ACHN (cell line): ENCODE measurements at regions not wholly inside any gene's neighbourhood (a gene's known extent, or its start where the extent isn't known, plus 50 kb on each side); places are given as distances from the start of the nearest gene placed in this dataset.
"Not testable (repeated sequence)": the region's sequence is repeated elsewhere in the genome, so short reads cannot be mapped to it uniquely, and the experiment has no call there.

Experiments
- DNase-seq: peaks from one replicate; pipeline ENCODE4 v3.0.0-alpha.2; 2015
- in situ Hi-C: cut with HindIII; loops from 2 replicates; pipeline ENCODE4 v1.10.0; 2017; ENCODE audit warnings: low sequenced_read_pairs, low pct_ligation_motif_present, low pct_unique_long_range_greater_than_20kb

DNA sequence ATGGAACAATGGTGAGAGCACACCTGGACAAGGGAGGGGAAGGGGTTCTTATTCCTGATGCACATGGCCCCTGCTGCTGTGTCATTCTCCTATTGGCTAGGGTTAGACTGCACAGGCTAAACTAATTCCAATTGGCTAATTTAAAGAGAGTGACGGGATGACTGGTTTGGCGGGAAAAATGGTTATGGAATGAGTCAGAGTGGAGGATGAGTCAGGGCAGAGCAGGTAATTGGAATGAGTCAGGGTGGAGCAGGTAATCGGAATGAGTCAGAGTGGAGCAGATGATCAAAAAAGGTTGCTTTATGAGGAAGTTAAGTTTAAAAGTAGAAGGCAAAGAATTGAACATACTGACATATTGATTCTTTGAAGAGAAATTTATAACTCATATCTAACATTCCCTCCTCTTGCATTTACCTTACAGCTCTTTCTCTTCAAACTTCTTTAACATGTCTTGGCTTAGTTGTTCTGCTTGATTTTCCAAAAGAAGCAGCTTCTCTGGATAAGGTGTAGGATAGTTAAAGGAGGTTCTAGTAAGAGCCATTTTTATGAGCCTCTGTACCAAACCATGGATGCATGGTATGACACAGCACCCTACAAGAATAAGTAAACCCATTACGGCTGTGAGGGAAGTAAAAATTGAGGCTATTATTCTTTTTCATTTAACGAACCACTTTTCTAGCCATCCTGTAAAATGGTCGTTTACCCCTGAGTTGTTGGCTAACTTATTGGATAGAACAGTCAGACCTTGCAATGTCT, 107.8 kb downstream of the TMEM167A start:
- DNase-seq, in situ Hi-C loops: not testable (repeated sequence)

DNA sequence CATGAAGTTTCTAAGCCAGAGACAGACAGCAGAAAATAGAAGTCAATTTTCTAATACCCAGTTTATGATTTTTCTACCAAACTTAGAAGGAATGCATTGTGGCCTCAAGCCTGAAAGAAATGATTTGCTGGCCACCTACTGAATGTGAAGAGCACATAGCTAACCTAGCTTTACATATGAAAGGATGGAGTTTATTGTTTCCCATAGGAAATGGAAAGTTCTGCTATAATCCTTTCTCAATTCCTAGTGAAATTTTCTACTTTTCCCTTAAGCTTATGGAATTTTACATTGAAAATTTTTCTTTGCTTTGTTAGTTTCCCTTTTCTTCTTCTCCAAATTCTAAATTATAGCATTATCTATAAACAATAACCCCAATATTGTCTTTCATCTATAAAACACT, 110.1 kb downstream of the TMEM167A start:
- DNase-seq: no peak
- in situ Hi-C loops: no loop called here

DNA sequence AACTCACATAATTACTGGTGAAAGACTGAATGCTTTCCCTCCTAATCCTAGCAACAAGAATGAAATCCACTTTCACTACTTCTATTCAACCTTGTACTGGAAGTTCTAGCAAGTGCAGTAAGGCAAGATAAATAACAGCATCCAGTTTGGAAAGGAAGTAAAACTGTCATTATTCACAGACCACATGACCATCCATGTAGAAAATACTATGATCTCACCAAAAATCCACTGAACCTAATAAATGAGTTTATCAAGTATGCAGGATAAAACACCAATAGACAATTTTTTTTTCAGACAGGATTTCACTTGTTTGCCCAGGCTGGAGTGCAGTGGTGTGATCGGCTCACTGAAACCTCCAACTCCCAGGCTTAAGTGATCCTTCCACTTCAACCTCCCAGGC, 117.7 kb downstream of the TMEM167A start:
- no peak for DNase-seq
- in situ Hi-C loops: no loop called here

DNA sequence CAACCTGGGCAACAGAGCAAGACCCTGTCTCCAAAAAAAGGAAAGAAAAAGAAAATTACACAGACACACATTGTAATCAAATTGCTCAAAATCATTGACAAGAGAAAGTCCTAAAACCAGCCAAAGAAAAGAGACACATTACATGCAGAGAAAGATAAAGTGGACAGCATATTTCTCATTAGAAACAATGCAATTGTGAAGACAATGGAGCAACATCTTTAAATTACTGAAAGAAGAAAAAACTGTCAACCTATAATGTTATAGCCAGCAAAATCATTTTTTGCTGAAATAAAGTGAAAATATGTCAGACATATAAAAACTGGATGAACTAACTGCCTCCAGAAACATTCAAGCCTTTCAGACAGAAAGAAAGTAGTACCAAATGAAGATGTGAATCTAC, 120.6 kb downstream of the TMEM167A start:
- in situ Hi-C loops: no loop called here

DNA sequence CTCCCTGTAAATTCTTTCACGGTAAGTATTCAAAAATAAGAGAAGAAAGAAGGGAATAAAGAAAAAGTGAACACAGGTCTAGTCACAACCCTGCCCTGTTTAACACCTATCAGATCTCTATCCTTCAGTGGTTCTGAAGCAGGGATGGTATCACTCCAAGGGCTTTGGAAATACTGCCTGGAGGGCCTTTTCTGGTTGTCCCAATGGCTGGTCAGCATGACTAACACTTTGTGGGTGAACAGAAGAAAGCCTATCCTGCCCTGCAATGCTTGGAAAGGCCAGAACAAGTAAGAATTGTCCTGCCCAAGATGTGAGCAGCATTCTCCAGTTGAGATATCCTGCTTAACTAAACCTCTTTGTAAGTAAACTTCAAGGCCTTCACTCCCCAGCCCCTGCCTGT, 124.9 kb downstream of the TMEM167A start:
- no peak for DNase-seq
- in situ Hi-C loops: no loop called here

More for the DNA sequence above, 120.6 kb downstream of the TMEM167A start:
- DNase-seq: no peak

DNA sequence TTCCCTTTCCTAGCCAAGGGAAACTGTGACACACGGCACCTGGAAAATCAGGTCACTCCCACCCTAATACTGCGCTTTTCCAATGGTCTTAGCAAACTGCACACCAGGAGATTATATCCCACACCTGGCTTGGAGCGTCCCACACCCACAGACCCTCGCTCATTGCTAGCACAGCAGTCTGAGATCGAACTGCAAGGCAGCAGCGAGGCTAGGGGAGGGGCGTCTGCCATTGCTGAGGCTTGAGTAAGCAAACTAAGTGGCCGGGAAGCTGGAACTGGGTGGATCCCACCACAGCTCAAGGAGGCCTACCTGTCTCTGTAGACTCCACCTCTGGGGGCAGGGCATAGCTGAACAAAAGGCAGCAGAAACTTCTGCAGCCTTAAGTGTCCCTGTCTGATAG, 132.9 kb downstream of the TMEM167A start:
- in situ Hi-C loops: not testable (repeated sequence)

DNA sequence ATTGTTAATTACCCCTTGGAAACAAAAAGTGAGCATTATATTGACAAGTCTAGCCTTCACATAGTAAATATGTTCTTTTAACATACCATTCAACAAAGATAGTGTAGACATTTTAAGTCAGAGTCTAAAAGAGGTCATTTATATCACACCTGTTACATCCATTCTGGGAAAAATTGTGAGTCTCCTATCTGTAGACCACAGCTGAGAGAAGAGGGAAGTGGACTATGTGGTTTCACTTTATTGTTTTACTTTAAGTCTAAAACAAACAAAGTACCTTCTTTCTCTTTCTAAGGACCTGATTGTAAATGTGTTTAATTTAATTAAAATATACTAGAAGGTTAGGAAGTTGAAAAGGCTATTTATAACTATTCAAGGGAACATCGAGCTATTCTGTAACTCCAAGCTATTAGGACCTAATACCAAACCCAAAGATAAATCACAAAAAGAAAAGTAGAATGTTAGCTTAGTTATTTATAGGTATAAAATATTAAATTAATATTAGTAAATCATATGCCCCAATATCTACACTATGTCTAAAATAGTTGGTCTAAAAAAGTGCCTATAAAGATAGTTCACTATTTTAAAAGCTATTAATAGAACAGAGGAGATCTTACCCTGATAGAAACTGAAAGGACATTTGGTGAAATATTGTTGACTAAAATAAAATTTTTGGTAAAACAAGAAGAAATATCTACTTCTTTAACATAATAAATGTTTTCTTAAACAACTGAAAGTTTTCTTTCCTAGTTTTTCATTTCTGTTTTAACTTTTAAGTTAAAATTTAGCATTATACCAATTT, 134.9 kb downstream of the TMEM167A start:
- DNase-seq: no peak
- in situ Hi-C loops: no loop called here

More for the DNA sequence above, 132.9 kb downstream of the TMEM167A start:
- not testable (repeated sequence) for DNase-seq

DNA sequence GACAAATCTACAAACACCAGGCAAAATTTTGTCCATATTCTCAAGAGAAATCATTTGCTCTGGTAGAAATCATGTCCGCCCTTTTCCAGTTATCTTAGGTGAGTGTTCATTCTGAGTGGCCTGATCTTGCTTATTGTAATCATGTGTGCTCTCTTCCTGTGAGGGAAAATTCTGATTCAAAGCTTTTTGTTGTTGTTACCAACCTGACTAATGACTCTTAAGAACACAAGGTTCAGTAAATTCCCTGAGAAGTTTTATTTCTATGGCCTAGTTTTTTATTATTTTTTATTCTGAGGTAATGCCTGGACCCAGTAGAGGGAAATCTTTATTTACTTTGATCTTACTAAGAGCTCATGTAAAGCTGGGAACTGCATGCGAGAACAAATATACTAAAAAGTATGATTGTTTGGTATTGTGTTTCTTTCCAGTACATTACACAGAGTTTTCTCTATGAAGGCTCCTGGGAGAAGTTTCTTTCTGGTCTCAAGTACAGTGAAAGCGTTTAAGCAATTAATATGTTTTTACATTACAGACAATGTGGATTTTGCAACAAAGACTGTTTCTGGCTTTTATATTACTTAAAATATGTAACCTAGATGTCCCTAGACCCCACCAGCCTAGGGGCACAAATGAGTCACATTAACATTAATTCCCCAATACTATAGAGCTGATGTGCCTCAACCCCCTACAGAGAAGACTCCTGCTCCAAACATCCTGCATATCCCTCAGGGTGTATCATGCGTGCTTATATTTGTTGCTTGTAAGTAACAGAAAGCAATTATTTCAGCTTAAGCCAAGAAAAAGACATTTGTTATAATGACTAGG, 138.1 kb downstream of the TMEM167A start:
- DNase-seq: no peak
- in situ Hi-C loops: no loop called here

DNA sequence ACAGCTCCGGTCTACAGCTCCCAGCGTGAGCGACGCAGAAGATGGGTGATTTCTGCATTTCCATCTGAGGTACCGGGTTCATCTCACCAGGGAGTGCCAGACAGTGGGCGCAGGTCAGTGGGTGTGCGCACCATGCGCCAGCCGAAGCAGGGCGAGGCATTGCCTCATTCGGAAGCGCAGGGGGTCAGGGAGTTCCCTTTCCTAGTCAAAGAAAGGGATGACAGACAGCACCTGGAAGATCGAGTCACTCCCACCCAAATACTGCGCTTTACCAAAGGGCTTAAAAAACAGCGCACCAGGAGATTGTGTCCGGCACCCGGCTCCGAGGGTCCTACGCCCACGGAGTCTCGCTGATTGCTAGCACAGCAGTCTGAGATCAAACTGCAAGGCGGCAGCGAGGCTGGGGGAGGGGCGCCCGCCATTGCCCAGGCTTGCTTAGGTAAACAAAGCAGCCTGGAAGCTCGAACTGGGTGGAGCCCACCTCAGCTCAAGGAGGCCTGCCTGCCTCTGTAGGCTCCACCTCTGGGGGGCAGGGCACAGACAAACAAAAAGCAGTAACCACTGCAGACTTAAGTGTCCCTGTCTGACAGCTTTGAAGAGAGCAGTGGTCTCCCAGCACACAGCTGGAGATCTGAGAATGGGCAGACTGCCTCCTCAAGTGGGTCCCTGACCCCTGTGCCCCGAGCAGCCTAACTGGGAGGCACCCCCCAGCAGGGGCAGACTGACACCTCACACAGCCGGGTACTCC, 144.5 kb downstream of the TMEM167A start:
- in situ Hi-C loops, DNase-seq: not testable (repeated sequence)

DNA sequence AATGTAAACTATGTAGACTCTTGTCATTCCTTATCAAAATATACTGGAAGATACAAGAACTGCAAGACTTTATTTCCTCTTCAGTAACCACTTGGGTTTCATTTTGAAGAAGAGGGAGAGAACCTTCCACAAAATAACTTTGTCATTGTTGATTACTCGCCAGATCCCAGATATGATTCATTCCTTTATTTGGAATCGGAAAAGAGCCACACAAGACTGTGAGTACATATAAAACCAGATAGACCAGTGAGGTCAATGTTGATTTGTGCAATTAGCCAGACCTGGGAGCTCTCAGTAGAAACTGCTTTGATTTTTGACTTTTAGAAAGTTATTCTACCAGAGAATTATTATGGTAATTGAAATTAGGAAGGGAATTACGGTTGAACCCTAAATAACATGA, 146.1 kb downstream of the TMEM167A start:
- DNase-seq: no peak
- in situ Hi-C loops: no loop called here

DNA sequence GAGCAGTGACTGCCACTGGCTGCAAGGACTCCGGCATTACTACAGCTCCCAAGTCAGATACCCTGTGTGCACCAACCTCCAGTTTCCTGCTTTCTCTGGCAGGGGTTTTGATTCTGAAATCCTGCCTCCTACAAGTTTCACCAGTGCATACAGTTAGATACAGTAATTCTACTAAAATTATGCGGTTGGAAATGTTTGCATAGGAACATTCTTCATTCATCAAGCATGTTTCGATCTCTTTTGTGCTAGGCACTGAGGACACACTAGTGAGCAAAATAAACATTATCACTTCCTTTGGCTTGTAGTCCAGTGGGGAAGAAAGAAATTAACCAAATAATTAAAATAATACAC, 152.2 kb downstream of the TMEM167A start:
- in situ Hi-C loops: no loop called here
- no peak for DNase-seq

DNA sequence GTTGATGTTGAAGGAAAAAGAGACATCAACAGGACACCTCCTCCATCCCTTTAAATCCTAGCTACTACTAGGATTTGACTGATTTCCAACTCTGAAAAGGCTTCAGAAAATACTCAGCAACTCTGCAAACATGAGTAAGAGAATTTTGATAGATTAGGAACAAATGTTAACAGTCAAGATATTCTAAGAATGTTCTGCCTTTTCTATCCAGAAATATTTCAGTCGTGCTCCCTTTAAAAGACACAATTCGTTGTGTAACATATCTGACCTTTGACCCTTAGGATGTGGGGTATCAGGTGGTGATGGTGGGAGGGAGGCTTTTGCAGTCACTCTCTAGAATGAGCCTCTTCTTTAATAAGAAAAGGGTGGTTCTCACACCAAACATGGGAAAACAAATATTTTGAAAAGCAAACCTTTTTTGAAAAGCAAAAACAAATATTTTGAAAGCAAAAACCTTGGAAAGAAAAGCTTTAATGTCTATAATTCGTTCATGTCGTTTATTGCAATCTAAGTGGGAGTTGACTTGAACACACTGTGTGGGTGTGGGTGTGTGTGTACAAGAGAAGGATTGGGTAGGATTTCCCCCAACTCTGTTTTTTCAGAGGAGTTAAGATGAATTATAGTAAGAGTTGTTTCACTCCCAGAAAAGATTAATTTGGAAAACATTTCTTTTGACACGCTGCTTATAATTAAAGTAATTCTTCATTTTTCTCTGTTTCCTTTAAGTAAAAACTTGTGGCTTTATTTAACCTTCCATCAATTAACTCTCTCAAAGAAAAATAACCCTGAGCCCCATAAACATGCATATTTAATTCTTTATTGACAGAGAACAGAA, 152.8 kb downstream of the TMEM167A start:
- no peak for DNase-seq
- in situ Hi-C loops: no loop called here

DNA sequence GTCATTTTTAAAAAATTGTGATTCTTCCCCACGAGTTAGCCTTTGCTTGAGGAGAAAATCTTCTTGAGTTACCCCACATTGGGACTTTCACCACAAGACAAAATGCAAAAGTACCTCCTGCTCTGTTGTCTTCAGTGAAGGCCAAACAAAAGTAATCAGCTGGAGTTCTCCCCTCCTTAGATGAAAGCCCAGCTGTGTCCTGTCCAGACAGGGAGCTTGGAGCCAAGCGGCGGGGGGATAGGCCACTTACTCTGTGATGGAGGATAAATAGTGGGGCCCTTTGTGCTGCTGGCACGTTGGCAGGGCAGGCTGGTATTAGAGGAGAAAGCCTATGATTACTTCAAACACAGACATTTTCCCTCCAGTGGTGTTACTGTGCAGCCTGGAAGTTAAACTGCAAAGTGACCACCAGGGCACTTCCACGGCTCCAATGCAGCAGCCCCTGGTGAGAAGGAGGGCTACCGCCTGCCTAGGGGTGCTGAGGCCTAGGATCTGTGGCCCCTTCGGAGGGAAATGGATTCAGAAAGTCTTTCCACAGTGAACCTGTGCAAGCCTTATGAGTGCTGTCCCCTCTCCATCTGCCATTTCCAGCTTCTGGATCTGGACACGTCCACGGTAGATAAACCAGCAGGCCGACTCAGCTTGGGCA, 155.0 kb downstream of the TMEM167A start:
- DNase-seq: no peak
- in situ Hi-C loops: no loop called here

DNA sequence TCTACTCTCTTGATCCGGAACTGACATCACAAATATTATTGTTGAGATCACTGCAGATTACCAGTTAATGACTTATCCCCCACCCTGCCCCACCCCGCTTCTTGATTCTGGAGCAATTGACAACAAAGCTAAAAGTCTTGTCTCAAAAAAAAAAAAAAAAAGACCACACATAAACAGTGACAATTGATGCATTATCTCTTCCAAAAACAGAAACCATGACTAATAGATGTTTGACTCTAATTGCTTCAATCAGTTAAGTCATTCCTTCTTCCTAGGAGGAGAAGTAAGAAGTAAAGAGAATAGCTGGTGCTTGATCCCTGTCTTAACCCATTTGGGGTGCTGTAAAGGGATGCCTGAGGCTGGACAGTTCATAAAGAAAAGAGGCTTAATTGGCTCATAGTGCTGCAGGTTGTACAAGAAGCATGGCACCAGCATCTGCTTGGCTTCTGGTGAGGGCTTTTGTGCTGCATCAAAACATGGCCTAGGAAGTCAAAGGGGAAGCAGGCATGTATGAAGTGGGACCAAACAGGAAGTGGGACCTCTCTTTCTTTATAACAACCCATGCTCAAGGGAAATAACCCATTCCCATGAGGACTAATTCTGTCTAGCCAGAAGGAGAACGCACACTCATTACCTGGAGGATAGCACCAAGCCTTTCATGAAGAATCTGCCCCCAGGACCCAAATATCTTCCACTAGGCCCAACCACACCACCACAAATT, 158.7 kb downstream of the TMEM167A start:
- in situ Hi-C loops: no loop called here
- DNase-seq: no peak

DNA sequence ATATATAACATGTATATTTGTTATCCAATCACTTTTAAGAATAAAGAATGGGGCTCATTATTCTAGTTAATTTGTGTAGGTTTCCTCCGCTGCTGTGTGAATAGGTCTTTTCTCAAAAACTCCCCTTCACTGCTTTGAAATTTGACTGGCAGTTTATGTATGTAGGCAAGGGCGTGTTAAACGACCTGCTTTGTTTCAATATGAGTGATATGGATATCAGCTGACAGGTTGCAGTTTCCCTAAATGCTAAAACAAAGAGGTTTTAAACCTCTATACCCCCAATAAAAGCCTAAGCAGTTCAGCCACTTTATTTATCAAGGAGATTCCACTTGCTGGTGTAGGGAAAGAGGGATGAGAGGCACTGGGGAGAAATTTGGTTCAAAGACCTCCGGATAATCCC, 159.6 kb downstream of the TMEM167A start:
- in situ Hi-C loops: no loop called here
- no peak for DNase-seq

DNA sequence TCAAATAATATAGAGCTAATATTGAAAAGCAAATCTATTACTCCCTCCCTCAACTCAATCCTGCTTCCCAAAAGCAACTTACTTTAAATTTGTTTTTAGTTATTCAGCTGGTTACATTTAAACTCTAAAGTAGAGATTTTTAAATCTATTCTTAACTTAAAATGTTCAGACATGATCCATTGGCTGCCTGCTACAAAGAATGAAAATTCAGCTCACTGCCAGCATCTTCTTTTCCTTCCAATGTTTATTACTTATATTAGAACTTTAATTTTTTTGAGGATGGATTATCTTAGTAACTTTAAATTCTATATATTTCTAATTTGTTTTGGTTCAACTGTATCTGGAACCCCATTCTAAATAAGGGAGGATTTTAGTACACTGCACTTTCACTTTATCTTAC, 163.2 kb downstream of the TMEM167A start:
- in situ Hi-C loops: no loop called here

DNA sequence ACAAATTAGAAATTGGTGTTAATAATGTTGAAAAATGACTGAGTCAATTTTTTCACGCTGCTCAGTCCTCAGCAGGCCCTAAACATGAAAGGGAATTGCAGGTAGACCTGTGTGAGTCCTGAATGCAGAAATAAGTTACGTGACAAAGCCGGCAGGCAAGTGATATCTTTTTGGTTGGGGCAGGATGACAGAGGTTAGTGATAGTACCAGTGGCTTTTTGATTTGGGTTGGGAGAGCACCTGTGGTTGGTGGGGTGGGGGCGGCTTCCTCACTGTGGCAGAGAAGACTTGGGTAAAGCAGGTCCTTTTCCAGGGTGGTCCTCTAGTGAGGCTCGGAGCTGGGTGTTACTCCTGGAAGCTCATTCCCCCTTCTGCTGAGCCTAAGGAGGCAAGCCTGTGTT, 164.7 kb downstream of the TMEM167A start:
- in situ Hi-C loops: no loop called here
- DNase-seq: no peak

More for the DNA sequence above, 163.2 kb downstream of the TMEM167A start:
- no peak for DNase-seq
